Gastrocnemius medialis (tissue), 4 donors: ENCODE measurements at regions not wholly inside any gene's neighbourhood (a gene's known extent, or its start where the extent isn't known, plus 50 kb on each side); places are given as distances from the start of the nearest gene placed in this dataset.
A peak's percentile ranks its signal among the peaks of the same experiment; 100 is the strongest.

Experiments
- ATAC-seq, 2 donors: fragments of 150-250 bp; one replicate each; pipeline ENCODE4 v1.9.1; 2016
- DNase-seq, 2 donors: peaks; one replicate each; pipeline ENCODE4 v3.0.0-alpha.2; 2019
- H3K27ac ChIP-seq, 4 donors: fragments of 200-600 bp; sonication (generic); 1 replicate in 1 of 4; 2 replicates in 3 of 4; pipeline ENCODE4 v1.5.1; 2016 to 2018; ENCODE audit warnings: mild to moderate bottlenecking in 2 of 4, moderate library complexity in 1 of 4
- H3K27me3 ChIP-seq, 3 donors: fragments of 200-600 bp; sonication (generic) in 2 of 3; 1 replicate in 1 of 3; 2 replicates in 2 of 3; pipeline versions ENCODE4 v1.5.1 to v1.6.0; 2016 to 2019; ENCODE audit warnings: mild to moderate bottlenecking in 1 of 3, moderate library complexity in 1 of 3
- H3K36me3 ChIP-seq, 2 donors: fragments of 200-600 bp; sonication (generic) in 1 of 2; one replicate each; pipeline ENCODE4 v1.5.1; 2017 to 2018
- H3K4me1 ChIP-seq, 2 donors: fragments of 200-600 bp; sonication (generic) in 1 of 2; one replicate each; pipeline ENCODE4 v1.5.1; 2016 to 2017; ENCODE audit warnings: mild to moderate bottlenecking in 2 of 2
- H3K4me3 ChIP-seq, 4 donors: fragments of 200-600 bp; sonication (generic) in 3 of 4; 1 replicate in 1 of 4; 2 replicates in 3 of 4; pipeline ENCODE4 v1.5.1; 2016 to 2019; ENCODE audit warnings: mild to moderate bottlenecking in 2 of 4
- H3K9me3 ChIP-seq, 3 donors: fragments of 200-600 bp; sonication (generic) in 2 of 3; 1 replicate in 1 of 3; 2 replicates in 2 of 3; pipeline ENCODE4 v1.5.1; 2016 to 2019
- POLR2A ChIP-seq, 2 donors: fragments of 450-650 bp; IDR thresholded peaks; one replicate each; pipeline ENCODE4 v1.6.1; 2017; ENCODE audit warnings: antibody characterized with exemption in 2 of 2, mild to moderate bottlenecking in 2 of 2, moderate library complexity in 2 of 2
- in situ Hi-C, 4 donors: fragments of 200-750 bp; cut with MboI; loops; one replicate each; pipeline versions ENCODE4 v1.15.0 to v1.8.0; 2017; ENCODE audit warnings: low sequenced_read_pairs in 4 of 4
- intact Hi-C: fragments of 100-400 bp; cut with DNase I; formaldehyde crosslinking; loops from one replicate; pipeline ENCODE4 v1.15.1; 2023; ENCODE audit warnings: low total_unique reads
- TF ChIP-seq, protein P1 (sequence below), 5 experiments: fragments of 450-650 bp in 3 of 5; fragments of 200-600 bp in 2 of 5; sonication (generic) in 2 of 5; IDR thresholded peaks in 4 of 5; conservative IDR thresholded peaks in 1 of 5; 1 replicate in 4 of 5; 2 replicates in 1 of 5; pipeline ENCODE4 v1.5.1; 2016 to 2019; ENCODE audit warnings: antibody characterized with exemption in 5 of 5, mild to moderate bottlenecking in 3 of 5, moderate library complexity in 3 of 5

DNA sequence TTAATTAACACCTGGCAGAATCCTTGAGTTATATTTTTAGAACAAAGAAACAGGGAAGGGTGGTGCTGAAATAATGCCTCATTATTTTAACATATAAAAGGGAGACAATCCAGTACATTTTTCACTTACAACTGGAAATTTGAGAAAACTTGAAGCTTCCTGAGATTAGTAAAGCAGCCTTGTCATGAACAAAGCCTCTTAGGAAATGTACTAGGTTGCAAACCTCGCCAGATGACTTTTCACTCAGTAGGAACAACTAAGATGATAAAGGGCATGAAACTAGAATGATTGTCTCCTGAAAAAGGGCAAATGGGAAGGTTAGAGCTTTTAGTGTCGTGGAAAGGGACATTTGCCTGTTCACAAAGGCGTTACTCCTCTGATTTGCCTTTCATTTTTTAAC lies 289.6 kb downstream of the ETS1 start:
- in situ Hi-C loops, result loop anchor here (25.0 kb wide), 1 partner anchor 539 kb away; no protein-coding TSS in a partner anchor
- intact Hi-C loops, result no loop called here
- H3K4me3 ChIP-seq, result no peak overlapping the region
- ATAC-seq (peak in 1 of 2 donors; percentile 9), DNase-seq (no peak)
- no peaks in the 10 kb centered on the region for H3K36me3 ChIP-seq
- peak overlapping the region in 3 of 4 donors; percentile 56 to 71 (median 67) for H3K27ac ChIP-seq
- TF ChIP-seq POLR2A (IDR thresholded peaks at IDR 0.05), result no peak
- TF ChIP-seq, protein P1, sequence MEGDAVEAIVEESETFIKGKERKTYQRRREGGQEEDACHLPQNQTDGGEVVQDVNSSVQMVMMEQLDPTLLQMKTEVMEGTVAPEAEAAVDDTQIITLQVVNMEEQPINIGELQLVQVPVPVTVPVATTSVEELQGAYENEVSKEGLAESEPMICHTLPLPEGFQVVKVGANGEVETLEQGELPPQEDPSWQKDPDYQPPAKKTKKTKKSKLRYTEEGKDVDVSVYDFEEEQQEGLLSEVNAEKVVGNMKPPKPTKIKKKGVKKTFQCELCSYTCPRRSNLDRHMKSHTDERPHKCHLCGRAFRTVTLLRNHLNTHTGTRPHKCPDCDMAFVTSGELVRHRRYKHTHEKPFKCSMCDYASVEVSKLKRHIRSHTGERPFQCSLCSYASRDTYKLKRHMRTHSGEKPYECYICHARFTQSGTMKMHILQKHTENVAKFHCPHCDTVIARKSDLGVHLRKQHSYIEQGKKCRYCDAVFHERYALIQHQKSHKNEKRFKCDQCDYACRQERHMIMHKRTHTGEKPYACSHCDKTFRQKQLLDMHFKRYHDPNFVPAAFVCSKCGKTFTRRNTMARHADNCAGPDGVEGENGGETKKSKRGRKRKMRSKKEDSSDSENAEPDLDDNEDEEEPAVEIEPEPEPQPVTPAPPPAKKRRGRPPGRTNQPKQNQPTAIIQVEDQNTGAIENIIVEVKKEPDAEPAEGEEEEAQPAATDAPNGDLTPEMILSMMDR (IDR thresholded peaks at IDR 0.05 in 4 of 5, conservative IDR thresholded peaks at IDR 0.05 in 1 of 5), result no peak
- peaks cover 0 to 16% of the 10 kb centered on the region in 2 donors for H3K4me1 ChIP-seq
- no peaks in the 10 kb centered on the region for H3K9me3 ChIP-seq
- H3K27me3 ChIP-seq, result no peaks in the 10 kb centered on the region

DNA sequence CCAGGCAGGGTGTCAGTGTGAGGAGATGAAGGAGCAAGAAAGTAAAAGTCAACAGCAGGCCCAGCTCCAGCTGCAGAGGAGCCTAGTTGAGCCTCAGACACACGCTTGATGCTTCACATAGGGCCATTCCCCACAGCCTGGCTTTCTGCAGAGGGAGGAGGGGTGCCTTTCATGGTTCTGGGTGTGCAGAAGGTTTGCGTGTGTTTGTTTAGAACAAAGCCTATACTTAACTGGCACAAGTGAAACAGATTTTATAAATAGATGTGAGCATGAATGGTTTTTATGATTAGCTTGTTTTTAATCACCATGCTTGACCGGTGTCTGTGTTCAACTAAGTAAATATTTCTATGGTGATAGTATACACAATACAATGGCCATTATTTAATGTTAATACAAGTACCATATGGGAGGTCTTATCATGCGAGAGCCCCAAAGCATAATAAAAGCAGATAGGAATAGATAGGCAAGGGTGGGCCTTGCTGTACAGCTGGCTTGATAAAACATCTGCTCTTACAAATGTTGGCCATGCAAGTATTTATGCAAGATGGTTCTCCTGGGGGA lies 290.2 kb downstream of the ETS1 start:
- H3K27ac ChIP-seq, result peak overlapping the region in 3 of 4 donors; percentile 52 to 71 (median 67)
- DNase-seq, result no peak
- in situ Hi-C loops, result loop anchor here (25.0 kb wide), 1 partner anchor 540 kb away; no protein-coding TSS in a partner anchor
- no peaks in the 10 kb centered on the region for H3K36me3 ChIP-seq
- H3K27me3 ChIP-seq, result no peaks in the 10 kb centered on the region
- no peak for TF ChIP-seq POLR2A (IDR thresholded peaks at IDR 0.05)
- TF ChIP-seq, protein P1 (IDR thresholded peaks at IDR 0.05 in 4 of 5, conservative IDR thresholded peaks at IDR 0.05 in 1 of 5), result no peak
- peaks cover 0 to 16% of the 10 kb centered on the region in 2 donors for H3K4me1 ChIP-seq
- ATAC-seq, result no peak
- H3K9me3 ChIP-seq, result no peaks in the 10 kb centered on the region
- H3K4me3 ChIP-seq, result no peak overlapping the region
- intact Hi-C loops, result no loop called here

DNA sequence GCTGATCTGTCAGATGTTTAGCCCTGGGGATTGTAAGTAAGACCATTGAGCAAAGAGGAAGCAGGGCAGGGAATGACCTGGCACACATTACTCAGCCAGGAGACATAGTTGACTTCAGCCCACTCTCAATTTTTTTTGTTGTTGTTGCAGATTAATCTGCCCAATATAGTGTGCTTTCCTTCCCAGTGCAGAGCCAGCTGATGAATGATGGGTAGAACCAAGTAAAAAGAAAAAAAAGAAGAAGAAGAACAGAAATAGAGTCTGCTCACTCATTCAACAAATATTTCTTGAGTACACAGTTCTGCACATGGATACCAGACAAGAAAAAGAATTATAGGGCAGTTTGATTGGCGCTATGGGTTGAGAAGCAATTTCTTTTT lies 292.7 kb downstream of the ETS1 start:
- in situ Hi-C loops, result loop anchor here (5.0 to 25.0 kb wide), 2 partner anchors 333 to 543 kb away; no protein-coding TSS in a partner anchor

DNA sequence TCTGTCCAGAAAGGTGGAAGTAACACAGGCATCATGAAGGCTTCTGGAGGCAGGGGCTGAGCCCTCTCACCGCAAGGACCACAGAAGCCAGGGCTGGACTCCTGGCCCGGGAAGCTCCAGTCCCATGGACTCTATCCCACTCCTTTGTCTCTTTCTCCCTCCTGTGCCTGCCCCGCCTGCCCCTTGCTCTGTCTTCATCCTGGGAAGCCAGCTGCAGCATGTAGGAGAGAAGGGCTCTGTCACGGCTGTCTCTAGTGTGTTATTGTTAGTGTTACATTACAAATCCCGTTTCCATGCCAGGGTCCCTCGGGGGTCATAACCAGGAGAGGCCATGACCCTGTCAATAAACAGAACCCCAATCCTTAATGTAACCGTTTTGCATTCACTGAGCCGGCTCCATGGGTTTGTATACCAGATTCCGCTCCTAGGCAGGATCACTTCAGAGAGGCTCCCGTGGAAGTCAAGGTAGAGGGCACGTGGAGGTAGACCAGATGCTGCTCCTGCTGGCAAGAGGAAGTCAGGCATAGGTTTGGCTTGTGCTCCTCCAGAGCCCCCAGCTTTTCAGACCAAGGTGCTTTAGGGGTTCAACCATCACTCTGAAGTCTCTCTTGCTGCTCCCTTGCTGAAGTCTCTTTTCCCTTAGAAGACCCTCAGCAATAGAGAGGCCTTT lies 293.2 kb downstream of the ETS1 start:
- no peak for DNase-seq
- in situ Hi-C loops, result loop anchor here (5.0 to 25.0 kb wide), 2 partner anchors 333 to 543 kb away; no protein-coding TSS in a partner anchor
- no peak overlapping the region for H3K27ac ChIP-seq
- H3K27me3 ChIP-seq, result no peaks in the 10 kb centered on the region
- TF ChIP-seq POLR2A (IDR thresholded peaks at IDR 0.05), result no peak
- TF ChIP-seq, protein P1 (IDR thresholded peaks at IDR 0.05 in 4 of 5, conservative IDR thresholded peaks at IDR 0.05 in 1 of 5), result no peak
- H3K4me1 ChIP-seq, result peaks cover 9 to 19% of the 10 kb centered on the region in 2 donors
- ATAC-seq, result no peak
- no peaks in the 10 kb centered on the region for H3K9me3 ChIP-seq
- intact Hi-C loops, result no loop called here
- H3K36me3 ChIP-seq, result no peaks in the 10 kb centered on the region
- no peak overlapping the region for H3K4me3 ChIP-seq

More for the DNA sequence above, 292.7 kb downstream of the ETS1 start:
- H3K36me3 ChIP-seq, result no peaks in the 10 kb centered on the region
- no peak overlapping the region for H3K27ac ChIP-seq
- no peaks in the 10 kb centered on the region for H3K9me3 ChIP-seq
- intact Hi-C loops, result no loop called here
- ATAC-seq (no peak), DNase-seq (no peak)
- TF ChIP-seq, protein P1 (IDR thresholded peaks at IDR 0.05 in 4 of 5, conservative IDR thresholded peaks at IDR 0.05 in 1 of 5), result no peak
- TF ChIP-seq POLR2A (IDR thresholded peaks at IDR 0.05), result no peak
- no peaks in the 10 kb centered on the region for H3K27me3 ChIP-seq
- peaks cover 9 to 22% of the 10 kb centered on the region in 2 donors for H3K4me1 ChIP-seq
- no peak overlapping the region for H3K4me3 ChIP-seq
